H1 (cell line): ENCODE measurements at regions not wholly inside any gene's neighbourhood (a gene's known extent, or its start where the extent isn't known, plus 50 kb on each side); places are given as distances from the start of the nearest gene placed in this dataset.

Source experiments
- BACH1 ChIP-seq: IDR thresholded peaks from 2 replicates; pipeline ENCODE4 v1.6.1; 2012; ENCODE audit warnings: low read length, improper control_type of control experiment
- BRCA1 ChIP-seq: IDR thresholded peaks from 2 replicates; pipeline ENCODE4 v1.6.1; 2012; ENCODE audit warnings: low read depth, low read length, improper control_type of control experiment
- EP300 ChIP-seq, 2 experiments: IDR thresholded peaks; 1 replicate in 1 of 2; 2 replicates in 1 of 2; pipeline ENCODE4 v1.6.1; 2011 to 2012; ENCODE audit warnings: low read depth in 2 of 2, low read length in 2 of 2, mild to moderate bottlenecking in 2 of 2, borderline replicate concordance in 1 of 2, inconsistent platforms in 1 of 2, moderate library complexity in 1 of 2
- EZH2 ChIP-seq: fragments of 200-600 bp; sonication (generic); IDR thresholded peaks from 2 replicates; pipeline ENCODE4 v1.7.1; 2012; ENCODE audit warnings: low read depth, mild to moderate bottlenecking, moderate library complexity, low read length, inconsistent platforms; ENCODE audit not compliant: severe bottlenecking
- GABPA ChIP-seq: IDR thresholded peaks from 2 replicates; pipeline ENCODE4 v1.6.1; 2011; ENCODE audit warnings: mild to moderate bottlenecking, low read length, moderate library complexity, borderline replicate concordance; ENCODE audit not compliant: insufficient read depth
- HDAC2 ChIP-seq, 2 experiments: fragments of 300-600 bp in 1 of 2; sonication (generic) in 1 of 2; IDR thresholded peaks; 2 replicates each; pipeline ENCODE4 v1.6.1; 2011 to 2012; ENCODE audit warnings: low read depth in 2 of 2, low read length in 2 of 2, mild to moderate bottlenecking in 2 of 2, moderate library complexity in 2 of 2, borderline replicate concordance in 1 of 2, inconsistent platforms in 1 of 2
- POLR2AphosphoS5 ChIP-seq: IDR thresholded peaks from 2 replicates; pipeline ENCODE4 v1.6.1; 2011; ENCODE audit warnings: low read depth, low read length
- SAP30 ChIP-seq: fragments of 300-600 bp; sonication (generic); IDR thresholded peaks from 2 replicates; pipeline ENCODE4 v1.7.1; 2012; ENCODE audit warnings: low read length, moderate library complexity, mild to moderate bottlenecking, inconsistent platforms; ENCODE audit not compliant: insufficient read depth, insufficient replicate concordance
- TAF1 ChIP-seq: IDR thresholded peaks from 2 replicates; pipeline ENCODE4 v1.6.1; 2011; ENCODE audit warnings: mild to moderate bottlenecking, low read depth, low read length
- TF ChIP-seq, protein P1 (sequence below), 3 experiments: IDR thresholded peaks; 1 replicate in 2 of 3; 2 replicates in 1 of 3; pipeline versions ENCODE4 v1.5.1 to v1.6.1; 2011; ENCODE audit warnings: low read length in 3 of 3, mild to moderate bottlenecking in 3 of 3, inconsistent platforms in 2 of 3, low read depth in 1 of 3, moderate library complexity in 1 of 3; ENCODE audit not compliant: insufficient read depth in 1 of 3; ENCODE audit errors: control extremely low read depth in 1 of 3
- TF ChIP-seq, protein P2 (sequence below): IDR thresholded peaks from 2 replicates; pipeline ENCODE4 v1.6.1; 2012; ENCODE audit warnings: inconsistent platforms

DNA sequence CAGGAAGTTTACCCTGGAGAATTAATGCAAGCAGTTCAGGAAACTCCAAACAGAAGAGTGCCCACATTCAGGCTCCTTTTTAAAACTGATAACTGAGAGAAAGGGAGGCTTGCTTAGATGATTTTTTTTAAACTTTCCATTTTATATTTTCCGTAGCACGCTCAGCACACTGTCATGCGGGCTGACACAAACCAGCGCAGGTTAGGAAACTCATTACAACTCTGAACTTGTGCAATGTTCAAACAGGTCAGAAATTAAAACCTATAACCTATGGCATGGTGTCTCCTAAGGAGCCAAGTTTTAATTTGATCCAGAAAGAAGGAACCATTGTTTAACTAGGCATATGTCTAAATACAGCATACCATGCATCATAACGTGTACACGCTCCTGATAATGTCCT lies 117.7 kb upstream of the SMIM21 start:
- no peak for TF ChIP-seq BACH1
- TF ChIP-seq, protein P1, sequence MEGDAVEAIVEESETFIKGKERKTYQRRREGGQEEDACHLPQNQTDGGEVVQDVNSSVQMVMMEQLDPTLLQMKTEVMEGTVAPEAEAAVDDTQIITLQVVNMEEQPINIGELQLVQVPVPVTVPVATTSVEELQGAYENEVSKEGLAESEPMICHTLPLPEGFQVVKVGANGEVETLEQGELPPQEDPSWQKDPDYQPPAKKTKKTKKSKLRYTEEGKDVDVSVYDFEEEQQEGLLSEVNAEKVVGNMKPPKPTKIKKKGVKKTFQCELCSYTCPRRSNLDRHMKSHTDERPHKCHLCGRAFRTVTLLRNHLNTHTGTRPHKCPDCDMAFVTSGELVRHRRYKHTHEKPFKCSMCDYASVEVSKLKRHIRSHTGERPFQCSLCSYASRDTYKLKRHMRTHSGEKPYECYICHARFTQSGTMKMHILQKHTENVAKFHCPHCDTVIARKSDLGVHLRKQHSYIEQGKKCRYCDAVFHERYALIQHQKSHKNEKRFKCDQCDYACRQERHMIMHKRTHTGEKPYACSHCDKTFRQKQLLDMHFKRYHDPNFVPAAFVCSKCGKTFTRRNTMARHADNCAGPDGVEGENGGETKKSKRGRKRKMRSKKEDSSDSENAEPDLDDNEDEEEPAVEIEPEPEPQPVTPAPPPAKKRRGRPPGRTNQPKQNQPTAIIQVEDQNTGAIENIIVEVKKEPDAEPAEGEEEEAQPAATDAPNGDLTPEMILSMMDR (IDR thresholded peaks at IDR 0.05; ENCODE audit: control extremely low read depth in 1 of 3, insufficient read depth in 1 of 3, low read depth in 1 of 3, low read length in 3 of 3), result no peak
- no peak for TF ChIP-seq BRCA1
- no peak for TF ChIP-seq TAF1
- TF ChIP-seq GABPA, result no peak
- TF ChIP-seq HDAC2 (IDR thresholded peaks at IDR 0.05; ENCODE audit: borderline replicate concordance in 1 of 2, low read depth in 2 of 2, low read length in 2 of 2), result no peak
- TF ChIP-seq, protein P2, sequence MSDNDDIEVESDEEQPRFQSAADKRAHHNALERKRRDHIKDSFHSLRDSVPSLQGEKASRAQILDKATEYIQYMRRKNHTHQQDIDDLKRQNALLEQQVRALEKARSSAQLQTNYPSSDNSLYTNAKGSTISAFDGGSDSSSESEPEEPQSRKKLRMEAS, result no peak
- no peak for TF ChIP-seq SAP30
- no peak for TF ChIP-seq EP300 (IDR thresholded peaks at IDR 0.05; ENCODE audit: borderline replicate concordance in 1 of 2, low read depth in 2 of 2, low read length in 2 of 2)
- no peak for TF ChIP-seq POLR2AphosphoS5
- TF ChIP-seq EZH2, result no peak
